CD4-positive, alpha-beta T cell treated with Interleukin-2 at 100 ng/mL for 4 hours (primary cell): ENCODE measurements at regions not wholly inside any gene's neighbourhood (a gene's known extent, or its start where the extent isn't known, plus 50 kb on each side); places are given as distances from the start of the nearest gene placed in this dataset.

Source experiments
- DNase-seq: peaks from one replicate; pipeline ENCODE4 v3.0.0-alpha.2; 2020; ENCODE audit warnings: low spot score

GRCh38 chr1:234670967-234671626 is 61.1 kb upstream of the IRF2BP2 start:
- DNase-seq: no peak

GRCh38 chr1:234669499-234669898 is 59.5 kb upstream of the IRF2BP2 start:
- no peak for DNase-seq

GRCh38 chr1:234668577-234668955 is 58.6 kb upstream of the IRF2BP2 start:
- DNase-seq: no peak

GRCh38 chr1:234667600-234668576 is 57.9 kb upstream of the IRF2BP2 start:
- DNase-seq: no peak

- DNase-seq: no peak
Measured at GRCh38 chr1:234666761-234667160, 56.8 kb upstream of the IRF2BP2 start.

GRCh38 chr1:234665975-234666605 is 56.1 kb upstream of the IRF2BP2 start:
- DNase-seq: no peak

GRCh38 chr1:234662148-234662547 is 52.2 kb upstream of the IRF2BP2 start:
- no peak for DNase-seq

GRCh38 chr1:234661317-234661928 is 51.4 kb upstream of the IRF2BP2 start:
- DNase-seq: no peak

- DNase-seq: no peak
Measured at GRCh38 chr1:234660536-234661316, 50.7 kb upstream of the IRF2BP2 start.
